Esophagus muscularis mucosa (tissue), 4 donors: ENCODE measurements at regions not wholly inside any gene's neighbourhood (a gene's known extent, or its start where the extent isn't known, plus 50 kb on each side); places are given as distances from the start of the nearest gene placed in this dataset.

Experiments
- DNase-seq: peaks from one replicate; pipeline ENCODE4 v3.0.0-alpha.2; 2017; ENCODE audit errors: extremely low spot score
- H3K27ac ChIP-seq, 4 donors: fragments of 200-600 bp; sonication (generic); replicated peaks in 1 of 4; 1 replicate in 3 of 4; 2 replicates in 1 of 4; pipeline ENCODE4 v1.5.1; 2016 to 2019; ENCODE audit warnings: mild to moderate bottlenecking in 1 of 4
- H3K27me3 ChIP-seq, 4 donors: fragments of 200-600 bp; sonication (generic); one replicate each; pipeline versions ENCODE4 v1.5.1 to v1.6.0; 2016 to 2019
- H3K36me3 ChIP-seq, 4 donors: fragments of 200-600 bp; sonication (generic); one replicate each; pipeline ENCODE4 v1.5.1; 2016 to 2019
- H3K4me1 ChIP-seq, 4 donors: fragments of 200-600 bp; sonication (generic); one replicate each; pipeline ENCODE4 v1.5.1; 2016 to 2019
- H3K4me3 ChIP-seq, 4 donors: fragments of 200-600 bp; sonication (generic); 1 replicate in 2 of 4; 2 replicates in 2 of 4; pipeline ENCODE4 v1.5.1; 2016 to 2019; ENCODE audit warnings: mild to moderate bottlenecking in 4 of 4, moderate library complexity in 1 of 4
- H3K9me3 ChIP-seq, 4 donors: fragments of 200-600 bp; sonication (generic); 1 replicate in 3 of 4; 2 replicates in 1 of 4; pipeline ENCODE4 v1.5.1; 2016 to 2019
- CTCF ChIP-seq, 3 experiments: fragments of 200-600 bp in 2 of 3; fragments of 450-650 bp in 1 of 3; sonication (generic) in 2 of 3; IDR thresholded peaks; one replicate each; pipeline ENCODE4 v1.5.1; 2017 to 2019; ENCODE audit warnings: antibody characterized with exemption in 3 of 3, mild to moderate bottlenecking in 2 of 3, moderate library complexity in 1 of 3
- EP300 ChIP-seq: sonication (generic); formaldehyde crosslinking; IDR thresholded peaks from one replicate; pipeline ENCODE4 v1.6.1; 2017; ENCODE audit warnings: antibody characterized with exemption
- POLR2A ChIP-seq: fragments of 450-650 bp; IDR thresholded peaks from one replicate; pipeline ENCODE4 v1.6.1; 2017; ENCODE audit warnings: antibody characterized with exemption, moderate library complexity, mild to moderate bottlenecking, low read depth
- POLR2AphosphoS5 ChIP-seq, 2 donors: sonication (generic); formaldehyde crosslinking; IDR thresholded peaks; one replicate each; pipeline ENCODE4 v1.6.1; 2017; ENCODE audit warnings: antibody characterized with exemption in 2 of 2
- WGBS: methylation state at CpG from one replicate; pipeline ENCODE4 v1.1.5; 2018; 5-methylcytosine and 5-hydroxymethylcytosine counted together
- intact Hi-C: fragments of 100-400 bp; cut with DNase I; formaldehyde crosslinking; loops from one replicate; pipeline ENCODE4 v1.15.1; 2023

- WGBS: 77% methylated on average over 7 of the region's 7 CpGs
- Histone ChIP-seq H3K9me3 (no peaks in the 10 kb centered on the region), H3K4me3 (no peak overlapping the region), H3K27ac (no peak overlapping the region), H3K4me1 (no peaks in the 10 kb centered on the region), H3K36me3 (no peaks in the 10 kb centered on the region), H3K27me3 (peaks cover 0 to 16% (median 0%) of the 10 kb centered on the region in 4 donors)
- no peak for DNase-seq
- intact Hi-C loops: no loop called here
- TF ChIP-seq POLR2AphosphoS5 (IDR thresholded peaks at IDR 0.05) (no peak), EP300 (no peak), POLR2A (no peak), CTCF (IDR thresholded peaks at IDR 0.05) (no peak)
These were observed 125.6 kb downstream of the KCNJ18 start for GRCh38 chr17:21817791-21818364.

- intact Hi-C loops: no loop called here
- peaks cover 0 to 3% (median 0%) of the 10 kb centered on the region in 4 donors for H3K9me3 ChIP-seq
- WGBS: 64% methylated on average over 1 of the region's 1 CpG
- no peak overlapping the region for H3K27ac ChIP-seq
- H3K4me3 ChIP-seq: no peak overlapping the region
- TF ChIP-seq CTCF (IDR thresholded peaks at IDR 0.05) (no peak), EP300 (no peak), POLR2A (no peak), POLR2AphosphoS5 (IDR thresholded peaks at IDR 0.05) (no peak)
- H3K4me1 ChIP-seq: no peaks in the 10 kb centered on the region
- DNase-seq: no peak
- no peaks in the 10 kb centered on the region for H3K36me3 ChIP-seq
- H3K27me3 ChIP-seq: peaks cover 0 to 6% (median 0%) of the 10 kb centered on the region in 4 donors
These were observed 130.8 kb downstream of the KCNJ18 start for GRCh38 chr17:21823090-21823489.

GRCh38 chr17:21823643-21824042 is 131.3 kb downstream of the KCNJ18 start:
- Histone ChIP-seq H3K27ac (no peak overlapping the region), H3K9me3 (peaks cover 0 to 3% (median 0%) of the 10 kb centered on the region in 4 donors), H3K36me3 (no peaks in the 10 kb centered on the region), H3K27me3 (peaks cover 0 to 5% (median 0%) of the 10 kb centered on the region in 4 donors), H3K4me3 (no peak overlapping the region), H3K4me1 (no peaks in the 10 kb centered on the region)
- no peak for DNase-seq
- intact Hi-C loops: no loop called here
- WGBS: 81% methylated on average over 4 of the region's 4 CpGs
- TF ChIP-seq CTCF (IDR thresholded peaks at IDR 0.05) (no peak), POLR2AphosphoS5 (IDR thresholded peaks at IDR 0.05) (no peak), POLR2A (no peak), EP300 (no peak)

- intact Hi-C loops: no loop called here
- WGBS: 40% methylated on average over 49 of the region's 49 CpGs
These were observed 149.5 kb downstream of the KCNJ18 start for GRCh38 chr17:21841839-21842238.

More at GRCh38 chr17:21841839-21842238, 149.5 kb downstream of the KCNJ18 start:
- peaks cover 0 to 5% (median 0%) of the 10 kb centered on the region in 4 donors for H3K4me1 ChIP-seq
- DNase-seq: no peak
- H3K27me3 ChIP-seq: peaks cover 0 to 48% (median 27%) of the 10 kb centered on the region in 4 donors
- H3K36me3 ChIP-seq: peaks cover 0 to 6% (median 0%) of the 10 kb centered on the region in 4 donors
- TF ChIP-seq CTCF (IDR thresholded peaks at IDR 0.05) (no peak), POLR2A (no peak), EP300 (no peak), POLR2AphosphoS5 (IDR thresholded peaks at IDR 0.05) (no peak)
- peak overlapping the region in 1 of 4 donors; percentile 38 for H3K4me3 ChIP-seq
- H3K9me3 ChIP-seq: peaks cover 0 to 32% (median 29%) of the 10 kb centered on the region in 4 donors
- no peak overlapping the region for H3K27ac ChIP-seq
